DOHH2 (cell line): ENCODE measurements at regions not wholly inside any gene's neighbourhood (a gene's known extent, or its start where the extent isn't known, plus 50 kb on each side); places are given as distances from the start of the nearest gene placed in this dataset.

Experiments
- H3F3A ChIP-seq: fragments of 200-600 bp; sonication (generic), shearing (Covaris generic); 2 replicates; pipeline ENCODE4 v1.6.0; 2016; ENCODE audit warnings: antibody characterized with exemption, mild to moderate bottlenecking; ENCODE audit not compliant: control insufficient read depth, insufficient read depth
- H3K27ac ChIP-seq: fragments of 200-600 bp; sonication (generic); 2 replicates; pipeline ENCODE4 v1.5.1; 2014; ENCODE audit warnings: low read depth, mild to moderate bottlenecking, low read length, moderate library complexity
- H3K27me3 ChIP-seq: fragments of 200-600 bp; sonication (generic); 2 replicates; pipeline ENCODE4 v1.6.1; 2014; ENCODE audit warnings: mild to moderate bottlenecking, low read length, mixed read lengths; ENCODE audit not compliant: control insufficient read depth
- H3K36me3 ChIP-seq: fragments of 200-600 bp; sonication (generic); 2 replicates; pipeline ENCODE4 v1.6.1; 2014; ENCODE audit warnings: mild to moderate bottlenecking, low read length, moderate library complexity, mixed read lengths; ENCODE audit not compliant: control insufficient read depth
- H3K4me1 ChIP-seq: fragments of 200-600 bp; sonication (generic); 2 replicates; pipeline ENCODE4 v1.6.1; 2014; ENCODE audit warnings: mild to moderate bottlenecking, low read length, mixed read lengths; ENCODE audit not compliant: control insufficient read depth
- H3K4me2 ChIP-seq: fragments of 200-600 bp; sonication (generic); 2 replicates; pipeline ENCODE4 v1.6.0; 2014; ENCODE audit warnings: mild to moderate bottlenecking, low read length, moderate library complexity
- H3K4me3 ChIP-seq: fragments of 200-600 bp; sonication (generic); 2 replicates; pipeline ENCODE4 v1.5.1; 2014; ENCODE audit warnings: mild to moderate bottlenecking, low read length, mixed read lengths
- H3K79me2 ChIP-seq: fragments of 200-600 bp; sonication (generic); 2 replicates; pipeline ENCODE4 v1.6.1; 2014; ENCODE audit warnings: mild to moderate bottlenecking, low read length, mixed read lengths; ENCODE audit not compliant: control insufficient read depth
- H3K9me2 ChIP-seq: fragments of 200-600 bp; sonication (generic); replicated peaks from 2 replicates; pipeline ENCODE4 v1.6.1; 2014; ENCODE audit warnings: mild to moderate bottlenecking, low read length, mixed read lengths; ENCODE audit not compliant: control insufficient read depth
- H3K9me3 ChIP-seq: fragments of 200-600 bp; sonication (generic); 2 replicates; pipeline ENCODE4 v1.6.1; 2014; ENCODE audit warnings: antibody characterized with exemption, low read length, mixed read lengths; ENCODE audit not compliant: control insufficient read depth, insufficient read depth
- H4K20me1 ChIP-seq: fragments of 200-600 bp; sonication (generic); 2 replicates; pipeline ENCODE4 v1.6.0; 2014; ENCODE audit warnings: low read depth, mild to moderate bottlenecking, antibody characterized with exemption, low read length, moderate library complexity; ENCODE audit not compliant: control insufficient read depth, insufficient read depth
- EZH2phosphoT487 ChIP-seq: fragments of 200-600 bp; sonication (generic); IDR thresholded peaks from 2 replicates; pipeline ENCODE4 v1.6.1; 2017; ENCODE audit warnings: borderline replicate concordance, mild to moderate bottlenecking, antibody characterized with exemption, low read length, moderate library complexity, mixed read lengths
- TF ChIP-seq, protein P1 (sequence below): fragments of 200-600 bp; sonication (generic); IDR thresholded peaks from one replicate; pipeline ENCODE4 v1.5.1; 2014; ENCODE audit warnings: antibody characterized with exemption, mild to moderate bottlenecking, low read depth, low read length; ENCODE audit not compliant: poor library complexity, severe bottlenecking

DNA sequence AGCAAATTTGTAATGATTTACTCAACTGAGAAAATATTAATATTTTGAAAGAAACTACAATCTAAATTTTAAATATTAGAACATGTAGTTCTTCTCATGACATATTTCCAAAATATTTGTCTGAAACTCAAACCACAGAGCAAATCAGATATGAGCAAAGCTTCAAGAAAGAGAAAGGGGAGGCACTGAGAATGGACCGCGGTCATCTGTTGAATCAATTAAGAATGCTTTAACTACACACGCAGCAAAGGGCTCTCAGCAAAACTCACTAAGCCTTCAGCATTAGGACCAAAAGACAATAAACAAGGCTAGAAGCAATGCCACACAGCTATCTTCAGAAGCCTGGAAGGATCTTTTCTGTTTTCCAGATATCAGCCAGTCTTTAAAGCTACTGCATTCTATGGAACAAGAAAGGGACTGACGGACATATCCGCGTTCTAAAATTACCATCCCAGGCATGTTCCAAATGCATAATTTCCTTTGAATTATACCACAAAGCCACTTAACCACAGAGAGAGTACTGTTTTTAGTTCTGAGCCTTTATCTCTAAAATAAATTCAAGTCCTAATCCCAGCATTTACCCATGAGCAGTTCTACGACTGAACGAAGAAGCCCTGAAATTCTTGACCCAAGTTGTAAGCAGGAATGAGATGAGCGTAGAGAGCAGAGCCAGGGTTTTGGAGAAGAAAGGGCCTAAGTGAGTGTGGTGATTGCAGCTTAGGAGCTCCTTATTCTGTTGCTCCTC, 513.5 kb downstream of the AGTPBP1 start:
- Histone ChIP-seq H3F3A (no peaks in the 10 kb centered on the region), H3K4me2 (no peak overlapping the region), H3K4me1 (no peaks in the 10 kb centered on the region), H3K27me3 (no peaks in the 10 kb centered on the region), H4K20me1 (no peaks in the 10 kb centered on the region), H3K9me3 (no peaks in the 10 kb centered on the region), H3K27ac (no peak overlapping the region), H3K79me2 (no peaks in the 10 kb centered on the region), H3K9me2 (no peaks in the 10 kb centered on the region), H3K4me3 (no peak overlapping the region), H3K36me3 (no peaks in the 10 kb centered on the region)
- no peak for TF ChIP-seq EZH2phosphoT487
- TF ChIP-seq, protein P1, sequence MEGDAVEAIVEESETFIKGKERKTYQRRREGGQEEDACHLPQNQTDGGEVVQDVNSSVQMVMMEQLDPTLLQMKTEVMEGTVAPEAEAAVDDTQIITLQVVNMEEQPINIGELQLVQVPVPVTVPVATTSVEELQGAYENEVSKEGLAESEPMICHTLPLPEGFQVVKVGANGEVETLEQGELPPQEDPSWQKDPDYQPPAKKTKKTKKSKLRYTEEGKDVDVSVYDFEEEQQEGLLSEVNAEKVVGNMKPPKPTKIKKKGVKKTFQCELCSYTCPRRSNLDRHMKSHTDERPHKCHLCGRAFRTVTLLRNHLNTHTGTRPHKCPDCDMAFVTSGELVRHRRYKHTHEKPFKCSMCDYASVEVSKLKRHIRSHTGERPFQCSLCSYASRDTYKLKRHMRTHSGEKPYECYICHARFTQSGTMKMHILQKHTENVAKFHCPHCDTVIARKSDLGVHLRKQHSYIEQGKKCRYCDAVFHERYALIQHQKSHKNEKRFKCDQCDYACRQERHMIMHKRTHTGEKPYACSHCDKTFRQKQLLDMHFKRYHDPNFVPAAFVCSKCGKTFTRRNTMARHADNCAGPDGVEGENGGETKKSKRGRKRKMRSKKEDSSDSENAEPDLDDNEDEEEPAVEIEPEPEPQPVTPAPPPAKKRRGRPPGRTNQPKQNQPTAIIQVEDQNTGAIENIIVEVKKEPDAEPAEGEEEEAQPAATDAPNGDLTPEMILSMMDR = no peak

DNA sequence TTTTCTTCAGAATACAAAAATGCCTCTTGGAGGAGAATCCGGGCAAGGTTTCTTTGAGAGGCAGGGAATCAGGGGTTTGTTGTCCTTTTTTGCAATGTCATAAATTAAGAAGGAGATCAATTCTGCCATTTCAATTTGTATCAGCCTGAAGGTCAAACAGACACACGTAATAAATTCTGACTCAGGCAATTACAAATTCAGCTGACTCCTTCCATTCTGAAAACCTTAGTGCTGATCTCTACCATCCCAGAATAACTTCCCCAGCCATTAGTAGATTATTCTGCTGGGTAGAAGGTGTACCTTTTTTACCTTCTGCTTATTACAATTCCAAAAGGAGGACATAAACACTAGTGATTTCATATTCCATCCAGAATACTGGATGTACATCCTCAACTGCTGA, 516.6 kb downstream of the AGTPBP1 start:
- H3K9me3 ChIP-seq = no peaks in the 10 kb centered on the region
- H3K4me3 ChIP-seq = no peak overlapping the region
- no peak overlapping the region for H3K27ac ChIP-seq
- no peaks in the 10 kb centered on the region for H3K36me3 ChIP-seq
- TF ChIP-seq EZH2phosphoT487 = no peak
- TF ChIP-seq, protein P1 = no peak
- no peak overlapping the region for H3K4me2 ChIP-seq
- H3K79me2 ChIP-seq = no peaks in the 10 kb centered on the region
- H3F3A ChIP-seq = no peaks in the 10 kb centered on the region
- no peaks in the 10 kb centered on the region for H4K20me1 ChIP-seq
- no peaks in the 10 kb centered on the region for H3K9me2 ChIP-seq
- H3K27me3 ChIP-seq = no peaks in the 10 kb centered on the region
- no peaks in the 10 kb centered on the region for H3K4me1 ChIP-seq

DNA sequence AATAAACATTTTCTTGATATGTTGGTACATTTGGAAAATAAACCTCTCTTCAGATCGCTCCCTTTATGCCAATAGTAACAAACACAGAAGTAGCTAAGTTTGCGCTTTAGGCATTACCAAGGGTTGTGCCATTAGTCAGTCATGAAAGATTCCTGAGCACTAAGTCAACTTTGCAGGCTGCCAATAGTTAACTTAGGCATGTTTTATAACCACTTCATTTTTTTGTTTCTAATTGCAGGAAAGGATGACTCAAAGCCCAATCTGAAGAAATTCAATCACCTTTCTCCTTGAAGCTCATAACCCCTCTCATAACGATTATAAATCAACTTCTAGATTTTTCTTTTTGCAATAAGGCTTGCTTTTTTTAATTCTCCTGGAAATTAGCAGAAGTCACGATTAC, 517.0 kb downstream of the AGTPBP1 start:
- Histone ChIP-seq H3K36me3 (no peaks in the 10 kb centered on the region), H3K27ac (no peak overlapping the region), H3K4me1 (no peaks in the 10 kb centered on the region), H3K9me3 (no peaks in the 10 kb centered on the region), H3K4me3 (no peak overlapping the region), H3K27me3 (no peaks in the 10 kb centered on the region), H3F3A (no peaks in the 10 kb centered on the region), H3K79me2 (no peaks in the 10 kb centered on the region), H3K9me2 (no peaks in the 10 kb centered on the region), H3K4me2 (no peak overlapping the region), H4K20me1 (no peaks in the 10 kb centered on the region)
- TF ChIP-seq, protein P1 = no peak
- TF ChIP-seq EZH2phosphoT487 = no peak
